Stomach (tissue), 4 donors: ENCODE measurements at regions not wholly inside any gene's neighbourhood (a gene's known extent, or its start where the extent isn't known, plus 50 kb on each side); places are given as distances from the start of the nearest gene placed in this dataset.

Experiments
- CTCF ChIP-seq, 7 experiments: fragments of 450-650 bp in 4 of 7; fragments of 200-600 bp in 3 of 7; sonication (generic) in 3 of 7; IDR thresholded peaks; one replicate each; pipeline ENCODE4 v1.5.1; 2016 to 2019; ENCODE audit warnings: antibody characterized with exemption in 7 of 7, control low read depth in 2 of 7, mild to moderate bottlenecking in 1 of 7
- EP300 ChIP-seq: sonication (generic); formaldehyde crosslinking; IDR thresholded peaks from one replicate; pipeline ENCODE4 v1.6.1; 2017; ENCODE audit warnings: antibody characterized with exemption
- POLR2A ChIP-seq, 4 donors: fragments of 450-650 bp; IDR thresholded peaks; one replicate each; pipeline ENCODE4 v1.6.1; 2016; ENCODE audit warnings: antibody characterized with exemption in 4 of 4, control low read depth in 2 of 4, mild to moderate bottlenecking in 1 of 4, moderate library complexity in 1 of 4
- POLR2AphosphoS5 ChIP-seq, 3 donors: sonication (generic); formaldehyde crosslinking; IDR thresholded peaks; one replicate each; pipeline ENCODE4 v1.6.1; 2016; ENCODE audit warnings: antibody characterized with exemption in 3 of 3

- TF ChIP-seq CTCF (IDR thresholded peaks at IDR 0.05) (no peak), POLR2AphosphoS5 (IDR thresholded peaks at IDR 0.05) (no peak), POLR2A (IDR thresholded peaks at IDR 0.05) (no peak), EP300 (no peak)
Observed at GRCh38 chr11:69876013-69876412, 56.8 kb upstream of the FGF3 start.
